DND-41 (cell line): ENCODE measurements at regions not wholly inside any gene's neighbourhood (a gene's known extent, or its start where the extent isn't known, plus 50 kb on each side); places are given as distances from the start of the nearest gene placed in this dataset.

Experiments used
- ATAC-seq: fragments of 200-7000 bp; cut with Tn5 transposase; 3 replicates; pipeline ENCODE4 v1.9.1; 2021; ENCODE audit warnings: low read depth; ENCODE audit not compliant: insufficient read depth
- DNase-seq: peaks from one replicate; pipeline ENCODE4 v3.0.0-alpha.2; 2020
- H2AFZ ChIP-seq: 2 replicates; pipeline ENCODE4 v1.6.0; 2012; ENCODE audit warnings: low read depth, low read length
- H3K27ac ChIP-seq: 2 replicates; pipeline ENCODE4 v1.5.1; 2012; ENCODE audit warnings: low read length, inconsistent platforms
- H3K27me3 ChIP-seq: fragments of 200-600 bp; sonication (generic); 2 replicates; pipeline ENCODE4 v1.6.0; 2012; ENCODE audit warnings: low read length, mild to moderate bottlenecking, inconsistent platforms; ENCODE audit not compliant: insufficient read depth, poor library complexity
- H3K36me3 ChIP-seq: 2 replicates; pipeline ENCODE4 v1.5.1; 2012; ENCODE audit warnings: low read length, inconsistent platforms; ENCODE audit not compliant: insufficient read depth
- H3K4me1 ChIP-seq: 2 replicates; pipeline ENCODE4 v1.5.1; 2012; ENCODE audit warnings: mild to moderate bottlenecking, low read length; ENCODE audit not compliant: insufficient read depth
- H3K4me2 ChIP-seq: 2 replicates; pipeline ENCODE4 v1.6.0; 2012; ENCODE audit warnings: mild to moderate bottlenecking, moderate library complexity, low read length, inconsistent platforms; ENCODE audit not compliant: insufficient read depth
- H3K4me3 ChIP-seq, 2 experiments: fragments of 200-600 bp in 1 of 2; shearing (Covaris generic) in 1 of 2; 2 replicates each; pipeline ENCODE4 v1.5.1; 2012 to 2016; ENCODE audit warnings: inconsistent platforms in 2 of 2, low read length in 2 of 2, mild to moderate bottlenecking in 2 of 2, low read depth in 1 of 2, moderate library complexity in 1 of 2
- H3K79me2 ChIP-seq: 2 replicates; pipeline ENCODE4 v1.6.0; 2012; ENCODE audit warnings: low read length, inconsistent platforms; ENCODE audit not compliant: insufficient read depth
- H3K9ac ChIP-seq: 2 replicates; pipeline ENCODE4 v1.6.0; 2012; ENCODE audit warnings: low read depth, mild to moderate bottlenecking, inconsistent platforms, low read length, moderate library complexity
- H3K9me3 ChIP-seq: 2 replicates; pipeline ENCODE4 v1.5.1; 2012; ENCODE audit warnings: low read length, moderate library complexity, mild to moderate bottlenecking, inconsistent platforms; ENCODE audit not compliant: insufficient read depth, severe bottlenecking
- H4K20me1 ChIP-seq: 2 replicates; pipeline ENCODE4 v1.6.0; 2012; ENCODE audit warnings: low read length; ENCODE audit not compliant: insufficient read depth
- CTCF ChIP-seq: IDR thresholded peaks from 2 replicates; pipeline ENCODE4 v1.5.1; 2012; ENCODE audit warnings: borderline replicate concordance, low read length, moderate library complexity, mild to moderate bottlenecking; ENCODE audit not compliant: poor library complexity, severe bottlenecking; ENCODE audit errors: extremely low read depth
- EZH2 ChIP-seq: IDR thresholded peaks from 3 replicates; pipeline ENCODE4 v1.6.1; 2012; ENCODE audit warnings: borderline replicate concordance, low read depth, mild to moderate bottlenecking, moderate library complexity, low read length, inconsistent platforms; ENCODE audit not compliant: severe bottlenecking

- H3K27ac ChIP-seq = no peak overlapping the region
- no peak overlapping the region for H3K4me2 ChIP-seq
- peaks cover 100% of the 10 kb centered on the region for H3K36me3 ChIP-seq
- no peak for ATAC-seq
- H3K79me2 ChIP-seq = no peaks in the 10 kb centered on the region
- no peak overlapping the region for H3K4me3 ChIP-seq
- H3K9ac ChIP-seq = no peak overlapping the region
- H4K20me1 ChIP-seq = no peaks in the 10 kb centered on the region
- TF ChIP-seq CTCF (no peak), EZH2 (no peak)
- DNase-seq = no peak
- peaks cover 99% of the 10 kb centered on the region for H3K9me3 ChIP-seq
- no peak overlapping the region for H2AFZ ChIP-seq
- no peaks in the 10 kb centered on the region for H3K27me3 ChIP-seq
- H3K4me1 ChIP-seq = no peaks in the 10 kb centered on the region
Measured at GRCh38 chr15:25061808-25062550, 107.2 kb downstream of the SNRPN start.

GRCh38 chr15:25062551-25063430 is 108.0 kb downstream of the SNRPN start:
- Histone ChIP-seq H3K36me3 (peaks cover 100% of the 10 kb centered on the region), H3K79me2 (no peaks in the 10 kb centered on the region), H3K27me3 (no peaks in the 10 kb centered on the region), H4K20me1 (no peaks in the 10 kb centered on the region), H3K4me3 (no peak overlapping the region; a peak in 1 of 4 replicates), H2AFZ (no peak overlapping the region), H3K27ac (no peak overlapping the region), H3K9ac (no peak overlapping the region), H3K9me3 (peaks cover 98% of the 10 kb centered on the region), H3K4me2 (no peak overlapping the region), H3K4me1 (no peaks in the 10 kb centered on the region)
- no peak for DNase-seq
- no peak for ATAC-seq
- TF ChIP-seq EZH2 = no peak
- TF ChIP-seq CTCF = no peak

- no peaks in the 10 kb centered on the region for H3K4me1 ChIP-seq
- DNase-seq = no peak
- H3K4me2 ChIP-seq = no peak overlapping the region
- H3K9me3 ChIP-seq = peaks cover 99% of the 10 kb centered on the region
- H3K79me2 ChIP-seq = no peaks in the 10 kb centered on the region
- H3K36me3 ChIP-seq = peaks cover 100% of the 10 kb centered on the region
- no peak overlapping the region for H2AFZ ChIP-seq
- H3K4me3 ChIP-seq = no peak overlapping the region
- no peak for ATAC-seq
- H3K27ac ChIP-seq = no peak overlapping the region
- no peaks in the 10 kb centered on the region for H3K27me3 ChIP-seq
- H4K20me1 ChIP-seq = no peaks in the 10 kb centered on the region
- H3K9ac ChIP-seq = no peak overlapping the region
- TF ChIP-seq EZH2 = no peak
- no peak for TF ChIP-seq CTCF
Measured at GRCh38 chr15:25065286-25065685, 110.5 kb downstream of the SNRPN start.
